Uterus (tissue), 2 donors: ENCODE measurements at regions not wholly inside any gene's neighbourhood (a gene's known extent, or its start where the extent isn't known, plus 50 kb on each side); places are given as distances from the start of the nearest gene placed in this dataset.

Experiments used
- POLR2A ChIP-seq, 2 donors: fragments of 450-650 bp; IDR thresholded peaks; one replicate each; pipeline ENCODE4 v1.6.1; 2016; ENCODE audit warnings: antibody characterized with exemption in 2 of 2, mild to moderate bottlenecking in 1 of 2, moderate library complexity in 1 of 2
- TF ChIP-seq, protein P1 (sequence below), 4 experiments: fragments of 200-600 bp in 2 of 4; fragments of 450-650 bp in 2 of 4; sonication (generic) in 2 of 4; IDR thresholded peaks; one replicate each; pipeline ENCODE4 v1.5.1; 2016 to 2019; ENCODE audit warnings: antibody characterized with exemption in 4 of 4, mild to moderate bottlenecking in 2 of 4, moderate library complexity in 1 of 4

DNA sequence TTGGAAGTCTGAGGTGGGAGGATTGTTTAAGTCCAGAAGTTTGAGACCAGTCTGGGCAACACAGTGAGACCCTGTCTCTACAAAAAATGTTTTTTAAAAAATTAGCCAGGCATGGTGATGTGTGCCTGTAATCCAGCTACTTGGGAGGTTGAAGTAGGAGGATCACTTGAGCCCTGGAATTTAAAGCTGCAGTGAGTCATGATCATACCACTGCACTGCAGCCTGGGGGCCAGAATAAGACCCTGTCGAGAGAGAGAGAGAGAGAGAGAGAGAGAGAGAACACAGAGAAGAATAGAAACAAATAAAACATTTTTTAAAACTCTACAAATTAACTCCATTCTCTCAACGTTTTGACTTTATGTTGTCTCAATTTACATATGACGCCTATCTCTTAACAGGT lies 111.8 kb downstream of the BARX1 start:
- TF ChIP-seq, protein P1, sequence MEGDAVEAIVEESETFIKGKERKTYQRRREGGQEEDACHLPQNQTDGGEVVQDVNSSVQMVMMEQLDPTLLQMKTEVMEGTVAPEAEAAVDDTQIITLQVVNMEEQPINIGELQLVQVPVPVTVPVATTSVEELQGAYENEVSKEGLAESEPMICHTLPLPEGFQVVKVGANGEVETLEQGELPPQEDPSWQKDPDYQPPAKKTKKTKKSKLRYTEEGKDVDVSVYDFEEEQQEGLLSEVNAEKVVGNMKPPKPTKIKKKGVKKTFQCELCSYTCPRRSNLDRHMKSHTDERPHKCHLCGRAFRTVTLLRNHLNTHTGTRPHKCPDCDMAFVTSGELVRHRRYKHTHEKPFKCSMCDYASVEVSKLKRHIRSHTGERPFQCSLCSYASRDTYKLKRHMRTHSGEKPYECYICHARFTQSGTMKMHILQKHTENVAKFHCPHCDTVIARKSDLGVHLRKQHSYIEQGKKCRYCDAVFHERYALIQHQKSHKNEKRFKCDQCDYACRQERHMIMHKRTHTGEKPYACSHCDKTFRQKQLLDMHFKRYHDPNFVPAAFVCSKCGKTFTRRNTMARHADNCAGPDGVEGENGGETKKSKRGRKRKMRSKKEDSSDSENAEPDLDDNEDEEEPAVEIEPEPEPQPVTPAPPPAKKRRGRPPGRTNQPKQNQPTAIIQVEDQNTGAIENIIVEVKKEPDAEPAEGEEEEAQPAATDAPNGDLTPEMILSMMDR (IDR thresholded peaks at IDR 0.05), result no peak
- TF ChIP-seq POLR2A (IDR thresholded peaks at IDR 0.05), result no peak
